Fibroblast of gingiva (primary cell): ENCODE measurements at regions not wholly inside any gene's neighbourhood (a gene's known extent, or its start where the extent isn't known, plus 50 kb on each side); places are given as distances from the start of the nearest gene placed in this dataset.

ENCODE experiments used
- DNase-seq: peaks from one replicate; pipeline ENCODE4 v3.0.0-alpha.2; 2011; ENCODE audit warnings: low read depth

DNA sequence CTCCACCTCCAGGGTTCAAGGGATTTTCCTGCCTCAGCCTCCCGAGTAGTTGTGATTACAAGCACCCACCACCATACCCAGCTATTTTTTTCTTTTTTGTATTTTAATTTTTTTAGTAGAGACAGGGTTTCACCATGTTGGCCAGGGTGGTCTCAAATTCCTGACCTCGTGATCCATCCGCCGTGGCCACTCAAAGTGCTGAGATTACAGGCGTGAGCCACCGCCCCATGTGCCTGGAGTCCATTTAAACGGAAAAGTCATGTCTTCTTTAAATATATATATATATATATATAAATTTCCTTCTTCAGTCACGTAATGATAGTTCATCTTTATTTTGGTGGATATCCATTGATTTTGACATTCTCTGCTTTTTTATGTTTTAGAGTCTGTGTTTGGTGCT is 264.0 kb upstream of the PITX2 start:
- no peak for DNase-seq

DNA sequence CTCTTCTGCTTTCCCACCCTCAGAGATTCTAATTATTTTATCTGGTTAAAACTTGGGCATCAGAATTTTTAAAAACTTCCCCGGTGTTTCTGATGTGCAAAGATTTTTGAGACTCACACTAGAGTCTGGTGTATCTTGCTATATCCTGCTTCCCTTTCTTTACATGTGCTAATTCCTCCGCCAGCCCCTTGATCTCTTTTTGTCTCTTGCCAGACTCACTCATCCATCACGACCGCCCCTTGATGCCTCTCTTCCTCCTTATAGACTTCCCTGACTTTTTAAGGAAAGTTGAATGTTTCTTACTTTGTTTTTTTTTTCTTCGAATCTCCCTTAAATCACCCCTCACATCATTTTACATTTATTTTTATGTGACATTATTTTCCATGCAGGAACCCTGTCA is 274.9 kb upstream of the PITX2 start:
- no peak for DNase-seq

DNA sequence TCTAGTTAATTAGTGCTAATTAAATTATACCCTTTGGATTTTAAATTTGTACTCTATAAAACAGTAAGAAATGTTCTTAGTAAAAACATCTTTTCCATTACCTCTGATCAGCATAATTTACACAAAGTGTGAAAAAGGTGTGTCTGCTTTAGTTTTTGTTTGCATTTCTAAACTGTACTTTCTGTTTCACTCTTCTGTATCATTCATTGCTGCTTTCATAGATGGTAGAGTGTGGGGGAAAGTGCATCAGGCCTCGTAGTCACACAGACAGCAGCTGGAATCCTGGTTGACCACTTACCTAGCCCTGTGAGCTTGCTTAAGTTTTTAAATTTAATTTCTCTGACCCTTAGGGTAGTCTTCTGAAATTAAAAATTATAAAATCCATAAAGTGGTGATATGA is 275.4 kb upstream of the PITX2 start:
- DNase-seq = no peak

DNA sequence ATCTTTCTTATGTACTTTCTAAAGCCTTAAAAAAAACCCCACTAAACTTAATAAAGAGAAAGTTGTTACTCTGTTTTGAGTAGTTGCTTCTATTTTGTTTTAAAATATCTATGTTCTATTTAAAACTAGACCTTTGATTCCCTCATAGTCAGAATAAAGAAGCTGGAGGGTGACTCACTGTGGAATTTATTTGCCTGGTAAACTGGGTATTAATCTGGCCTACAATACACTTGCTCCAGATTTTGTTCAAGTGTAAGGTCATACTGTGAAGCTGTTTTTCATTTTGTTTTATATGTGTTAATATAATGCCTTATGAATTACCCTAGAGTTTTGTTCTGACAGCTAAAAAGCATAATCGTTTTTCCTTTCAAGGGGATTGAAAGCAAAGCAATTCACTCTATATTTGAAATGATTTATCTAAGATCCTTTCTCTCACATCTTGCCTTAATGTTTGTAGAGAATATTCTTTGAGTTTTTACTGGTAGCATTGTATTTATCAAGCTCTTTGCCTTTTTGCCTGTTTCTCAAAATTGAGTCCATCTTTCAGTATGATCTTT is 277.4 kb upstream of the PITX2 start:
- DNase-seq = no peak

DNA sequence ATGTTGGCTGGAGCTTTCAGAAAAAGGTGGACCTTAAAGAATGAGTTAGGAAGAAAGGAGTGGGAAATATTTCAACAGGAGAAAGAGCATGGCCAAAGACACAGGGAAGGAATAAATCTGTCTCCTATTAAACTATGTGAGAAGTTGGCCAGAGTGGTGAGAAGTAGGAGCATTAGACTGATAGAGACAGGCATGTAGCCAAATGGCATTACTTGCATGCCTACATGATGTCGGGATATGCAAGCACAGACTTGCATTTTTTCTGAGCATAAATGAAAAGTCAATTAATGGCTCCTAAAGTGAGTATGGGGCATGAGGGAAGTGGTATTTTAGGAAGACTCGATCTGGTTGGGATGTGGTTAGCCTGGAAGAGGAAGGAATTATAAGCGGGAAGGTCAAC is 279.6 kb upstream of the PITX2 start:
- no peak for DNase-seq

DNA sequence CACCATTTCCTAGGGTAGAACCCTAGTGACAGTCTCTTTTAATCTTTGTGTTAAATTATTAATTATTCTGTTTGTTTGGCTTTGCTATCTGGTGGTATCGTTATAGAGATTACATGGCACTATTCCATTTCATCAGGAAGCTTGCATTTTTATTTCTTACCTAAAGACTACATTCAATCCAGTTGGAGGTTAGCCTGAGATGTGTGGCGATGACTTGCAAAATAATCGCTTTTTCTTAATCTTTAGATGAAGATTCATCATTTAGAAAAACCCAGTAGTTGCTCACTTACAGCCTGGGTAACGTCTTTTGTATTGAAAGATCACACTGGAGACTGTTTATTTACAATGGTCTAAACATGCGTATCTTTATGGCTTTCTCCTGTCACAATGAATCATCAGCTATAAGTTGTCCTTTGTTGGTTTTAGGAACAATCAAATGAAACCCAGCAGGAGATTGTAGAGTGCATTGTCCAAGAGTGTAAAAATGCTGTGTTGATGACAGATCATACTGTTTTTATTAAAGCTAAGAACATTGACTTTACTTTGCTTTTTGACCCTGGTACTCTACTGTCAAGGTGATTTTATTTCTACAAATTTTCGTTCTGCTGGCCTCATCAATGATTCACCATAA is 281.7 kb upstream of the PITX2 start:
- DNase-seq = no peak

DNA sequence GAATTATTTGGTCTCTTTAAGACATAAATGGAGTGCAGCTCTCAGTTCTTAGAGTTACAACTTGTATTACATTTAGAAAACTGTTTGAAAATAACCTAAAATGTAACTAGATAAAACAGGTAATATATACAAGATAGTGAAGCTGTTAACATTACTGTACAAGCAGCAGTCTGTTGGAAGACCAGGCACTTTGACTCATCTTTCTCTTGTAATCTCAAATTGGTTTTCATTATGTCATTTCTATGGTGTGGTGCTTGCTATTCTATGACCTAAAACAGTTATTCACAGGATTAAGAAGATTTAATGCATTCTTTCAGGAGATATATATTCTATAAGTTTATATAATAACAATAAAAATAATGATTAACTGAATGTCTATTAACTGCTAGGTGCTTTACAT is 282.5 kb upstream of the PITX2 start:
- no peak for DNase-seq

DNA sequence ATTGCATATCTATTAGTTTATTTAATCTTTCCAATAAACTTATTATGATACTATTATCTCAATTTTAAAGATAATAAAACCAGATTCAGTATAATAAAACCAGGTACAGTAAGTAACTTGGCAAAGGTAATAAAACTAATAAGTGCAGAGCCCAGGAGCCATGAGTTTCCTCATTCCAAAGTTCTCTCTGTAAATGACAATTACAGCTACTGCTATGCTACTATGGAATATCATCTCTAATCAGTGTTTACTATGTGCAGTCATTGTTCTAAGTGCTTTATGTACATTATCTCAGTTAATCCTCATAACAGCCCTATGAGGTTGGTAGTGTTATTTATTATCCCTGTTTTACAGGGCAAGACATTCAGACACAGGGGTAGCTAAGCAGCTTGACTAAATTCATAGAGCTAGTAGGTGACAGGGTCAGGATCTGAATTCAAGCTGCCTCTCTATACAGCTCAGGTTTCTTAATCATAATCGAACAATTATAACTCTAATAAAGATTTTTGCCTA is 285.0 kb upstream of the PITX2 start:
- DNase-seq = no peak

DNA sequence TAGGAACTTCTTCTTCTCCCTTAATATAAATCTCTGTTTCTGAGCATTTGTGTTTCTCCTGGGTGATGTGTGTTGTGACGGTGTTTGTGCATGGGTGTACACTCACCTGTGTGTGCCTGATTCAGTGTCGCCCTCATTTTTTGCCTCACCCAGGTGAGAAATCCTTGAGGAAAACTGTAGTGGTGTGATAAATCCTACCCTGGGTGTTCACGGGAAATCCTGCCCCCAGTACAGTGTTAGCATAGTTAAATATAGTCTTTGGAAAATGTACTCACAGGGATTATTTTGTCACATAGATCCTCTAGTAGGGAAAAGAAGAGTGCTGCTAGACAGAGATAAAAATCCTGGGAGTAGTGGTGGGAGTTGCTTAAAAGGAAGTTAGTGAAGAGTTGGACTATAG is 291.9 kb upstream of the PITX2 start:
- no peak for DNase-seq

DNA sequence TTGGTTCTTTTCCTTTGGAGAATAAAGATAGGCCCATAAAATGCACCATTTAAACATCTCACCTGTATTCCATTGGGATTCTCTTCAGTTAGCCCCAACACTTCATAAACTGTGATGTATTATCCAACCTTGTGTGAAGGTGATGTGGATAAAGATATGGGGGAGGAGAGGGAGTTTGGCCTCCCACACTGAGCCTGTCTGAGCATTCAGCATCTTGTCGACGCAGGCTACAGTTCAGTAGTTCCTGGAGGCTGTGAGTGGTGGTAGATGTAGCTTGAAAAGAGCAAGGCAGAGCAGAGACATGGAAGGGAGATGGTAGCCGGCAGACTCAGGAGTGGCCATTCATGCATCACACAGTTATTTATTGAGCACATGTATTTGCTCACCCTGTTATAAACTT is 292.4 kb upstream of the PITX2 start:
- no peak for DNase-seq

DNA sequence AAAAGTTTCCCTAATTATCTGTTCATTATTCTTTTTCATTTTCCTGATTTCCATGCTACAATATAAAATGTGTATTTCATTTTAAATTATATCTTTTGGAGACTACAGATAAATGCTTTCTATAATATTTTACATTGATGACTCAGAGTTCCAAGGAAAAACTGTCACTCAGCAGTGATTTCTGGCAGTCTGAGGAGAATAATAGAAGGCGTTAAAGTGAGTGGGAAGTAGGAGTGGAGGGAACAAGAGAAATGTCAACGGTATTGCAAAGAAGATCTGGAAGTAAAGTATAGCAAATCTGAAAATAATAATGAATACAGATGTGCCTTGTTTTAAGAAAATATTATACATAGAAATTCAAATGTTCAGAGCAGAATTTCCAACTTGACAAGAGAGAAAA is 293.6 kb upstream of the PITX2 start:
- DNase-seq = no peak

DNA sequence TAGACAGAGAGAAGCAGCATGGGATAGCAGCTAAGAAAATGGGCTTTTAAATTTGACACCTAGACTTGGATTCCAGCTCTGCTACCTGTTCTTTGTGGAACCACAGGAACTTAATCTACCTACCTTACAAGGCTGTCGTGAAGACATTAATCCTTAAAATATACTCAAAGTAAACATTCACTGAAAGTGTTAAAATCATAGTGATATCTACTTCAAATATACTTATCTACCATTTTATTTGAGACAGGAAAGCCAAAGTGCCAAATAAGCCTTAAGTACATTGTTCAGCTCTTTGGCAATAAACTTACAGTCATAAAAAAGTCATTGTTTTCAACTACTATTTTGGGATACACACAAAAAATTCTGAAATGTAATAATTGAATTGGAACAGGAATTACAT is 295.0 kb upstream of the PITX2 start:
- no peak for DNase-seq

DNA sequence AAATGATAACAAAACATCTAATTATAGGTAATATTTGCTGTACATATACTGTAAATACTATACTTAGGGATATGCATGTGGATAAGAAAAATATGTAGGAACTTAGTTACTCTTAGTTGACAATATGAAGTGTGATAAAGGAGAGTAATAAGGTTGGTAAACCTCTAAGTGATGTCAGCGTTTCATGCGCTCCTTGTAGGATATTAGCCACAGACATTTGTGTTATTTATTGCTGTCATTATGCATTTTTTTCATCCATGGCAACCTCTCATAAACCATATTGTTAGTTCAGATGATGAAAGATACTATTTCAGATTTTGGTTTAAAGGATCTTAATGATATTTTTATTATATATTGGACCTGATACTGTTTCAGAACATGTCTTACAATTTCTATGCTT is 298.1 kb upstream of the PITX2 start:
- DNase-seq = no peak

DNA sequence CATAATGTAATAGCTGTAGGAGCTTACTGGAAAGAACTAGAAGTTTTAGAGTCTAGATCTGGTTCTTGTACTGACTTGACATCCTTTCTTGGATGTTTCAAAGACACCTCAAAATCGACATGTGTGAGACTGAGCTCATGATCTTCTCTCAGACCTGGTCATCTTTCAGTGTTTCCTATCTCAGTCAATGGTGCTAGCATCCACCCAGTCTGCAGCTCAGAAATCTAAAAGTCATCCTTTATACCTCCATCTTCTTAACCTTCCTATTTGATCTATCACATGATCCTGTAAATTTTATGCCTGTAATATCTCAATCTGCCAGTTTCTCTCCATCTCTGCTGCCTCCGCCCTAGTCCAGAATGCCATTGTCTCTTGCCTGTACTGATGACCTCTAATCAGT is 301.9 kb upstream of the PITX2 start:
- DNase-seq = no peak

DNA sequence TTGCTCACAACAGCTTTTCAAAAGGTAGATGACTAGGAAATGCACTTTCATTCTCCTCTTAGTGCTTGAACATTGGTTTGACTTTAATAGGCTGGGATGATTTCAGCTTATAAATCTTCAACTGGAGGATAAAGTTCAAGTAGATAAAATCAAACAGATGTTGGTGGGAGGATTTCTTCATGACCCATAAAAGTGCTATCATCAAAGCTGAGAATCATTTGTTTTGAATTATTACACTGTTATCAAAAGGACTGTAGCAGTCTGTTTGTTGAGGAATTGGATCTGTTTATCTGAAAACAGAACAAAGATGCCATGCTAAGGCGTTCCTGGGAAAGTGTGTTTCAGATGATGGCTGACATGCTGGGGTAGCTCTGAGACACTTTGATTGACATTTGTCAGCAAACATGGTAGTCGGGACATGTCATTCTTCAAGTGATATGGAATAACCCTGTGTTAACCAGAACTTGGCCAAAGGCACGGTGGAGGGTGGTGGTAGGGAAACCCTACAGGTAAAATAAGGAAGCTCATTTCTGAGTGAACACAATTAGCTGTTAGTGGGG is 304.0 kb upstream of the PITX2 start:
- DNase-seq = no peak

DNA sequence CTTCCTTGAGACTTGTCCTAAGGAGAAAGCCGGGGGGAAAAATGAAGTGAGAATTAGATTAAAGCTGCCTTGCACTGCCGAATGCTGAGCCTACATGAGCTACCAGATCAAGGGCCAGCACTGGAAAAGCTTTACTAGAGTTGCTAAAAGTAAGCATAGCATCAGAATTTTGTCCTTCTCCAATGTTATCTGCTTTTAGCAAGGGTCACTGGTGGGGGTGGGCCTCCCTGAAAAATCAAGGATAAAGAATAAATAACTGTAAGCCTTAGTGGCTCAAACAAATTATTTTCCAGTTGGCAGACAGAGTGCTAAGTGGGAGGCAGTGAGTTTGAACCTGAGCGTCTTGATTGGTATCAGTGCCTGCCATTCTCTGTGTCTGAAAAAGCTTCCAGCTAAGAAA is 310.5 kb upstream of the PITX2 start:
- DNase-seq = no peak

DNA sequence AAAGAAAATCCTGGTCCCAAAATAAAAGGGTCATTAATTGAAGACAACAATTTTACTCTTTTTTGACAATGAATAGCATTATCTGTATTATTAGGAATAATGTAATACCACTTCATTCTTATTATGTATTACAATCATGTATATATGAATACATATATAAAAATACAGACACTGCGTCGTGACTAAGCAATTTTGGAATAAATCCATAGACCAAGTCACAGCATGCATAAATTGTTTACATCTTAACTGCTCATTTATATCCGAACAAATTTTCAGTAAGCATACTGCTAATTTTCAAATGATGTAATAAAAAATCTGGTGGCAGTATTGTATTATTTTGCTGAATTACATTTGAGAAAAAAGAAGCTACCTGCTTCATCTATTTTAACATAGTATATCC is 321.6 kb upstream of the PITX2 start:
- no peak for DNase-seq

DNA sequence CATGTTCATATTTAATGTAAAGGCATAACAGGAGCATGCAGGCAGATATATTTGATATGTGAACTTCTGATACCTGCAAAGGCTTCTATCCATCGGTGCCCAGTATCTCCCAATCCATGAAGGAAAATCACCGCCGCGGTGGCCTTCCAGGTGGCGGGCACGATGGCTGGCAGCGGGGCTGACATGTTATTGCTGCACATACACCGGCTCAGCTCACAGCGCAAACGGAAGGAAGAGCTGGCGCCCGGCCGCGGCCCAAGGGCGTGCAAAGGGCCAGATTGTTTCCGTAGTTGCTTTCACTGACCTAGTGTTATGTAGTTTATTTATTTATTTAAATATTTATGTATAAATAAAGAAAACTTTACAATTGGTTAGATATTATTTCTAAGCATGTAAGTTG is 322.7 kb upstream of the PITX2 start:
- DNase-seq = no peak

DNA sequence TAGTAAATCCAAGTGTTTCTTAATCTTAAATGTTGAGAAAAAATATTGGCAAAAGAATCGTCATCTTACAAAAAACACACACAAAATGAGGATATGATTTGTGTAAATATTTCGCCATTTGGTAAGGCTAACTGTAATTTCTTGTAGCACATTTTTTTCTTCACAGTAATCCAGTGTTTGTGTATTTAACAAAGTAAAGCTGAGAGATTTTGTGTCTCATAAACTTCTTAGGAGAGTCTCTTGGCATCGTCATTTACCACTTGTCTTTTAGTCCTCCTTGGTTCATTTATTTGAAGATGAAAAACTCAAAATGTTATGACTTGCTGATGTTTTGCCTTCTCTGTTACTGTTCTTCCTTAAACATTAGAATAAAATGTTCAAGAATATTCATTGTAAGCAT is 326.7 kb upstream of the PITX2 start:
- no peak for DNase-seq

DNA sequence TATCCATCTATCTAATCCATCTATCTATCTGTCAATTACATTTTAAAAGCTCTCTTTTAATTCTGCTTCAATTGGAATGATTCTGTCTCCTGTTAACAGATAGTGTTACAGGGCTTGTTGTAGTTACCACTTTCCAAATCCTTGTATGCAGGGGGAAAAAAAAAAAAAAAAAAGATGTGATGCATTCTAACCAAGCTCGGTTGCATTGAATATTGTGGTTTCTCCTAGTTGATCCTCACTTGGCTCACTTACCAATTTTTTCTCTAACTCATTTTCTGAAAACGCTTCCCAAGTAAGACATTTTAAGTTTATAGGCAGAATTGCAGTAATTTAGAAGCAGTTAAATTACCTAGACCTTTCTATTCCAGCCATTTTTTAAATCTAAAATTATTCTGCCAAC is 327.9 kb upstream of the PITX2 start:
- no peak for DNase-seq

DNA sequence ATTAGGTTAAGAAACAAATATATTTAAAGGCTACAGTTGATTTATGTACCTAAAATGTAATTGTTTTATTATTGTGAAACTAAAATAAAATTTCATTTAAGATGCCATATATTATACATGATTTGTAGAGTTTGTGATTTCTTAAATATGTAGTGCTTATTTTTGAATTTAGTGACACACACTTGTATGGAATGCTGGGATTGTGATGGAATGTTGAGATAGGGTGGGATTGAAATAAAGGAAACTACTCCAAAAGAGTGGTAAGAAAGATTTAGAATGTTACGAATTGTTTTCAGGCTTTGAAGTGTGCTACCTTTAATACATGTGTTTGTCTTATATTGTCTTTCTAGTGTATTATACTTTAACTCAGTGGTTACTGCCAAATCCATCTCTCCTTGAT is 330.3 kb upstream of the PITX2 start:
- DNase-seq = no peak

DNA sequence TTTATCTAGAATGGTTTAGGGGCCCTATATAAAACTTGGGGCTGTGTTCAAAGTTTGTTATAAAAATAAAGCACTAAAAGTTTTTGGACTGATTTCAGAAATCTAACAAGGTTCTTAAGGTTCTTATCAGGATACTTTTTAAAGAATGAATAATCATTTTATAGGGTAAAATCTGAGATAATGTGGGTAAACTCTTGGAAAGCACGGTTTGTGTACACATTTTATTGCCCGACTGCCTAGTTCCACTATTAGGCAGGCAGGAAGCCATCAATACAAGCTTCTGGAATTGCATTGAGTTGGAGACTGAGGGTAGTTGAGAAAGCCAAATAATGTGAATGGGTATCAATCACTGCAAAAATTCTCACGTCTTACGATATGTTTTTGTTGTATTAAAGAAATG is 331.0 kb upstream of the PITX2 start:
- DNase-seq = no peak

DNA sequence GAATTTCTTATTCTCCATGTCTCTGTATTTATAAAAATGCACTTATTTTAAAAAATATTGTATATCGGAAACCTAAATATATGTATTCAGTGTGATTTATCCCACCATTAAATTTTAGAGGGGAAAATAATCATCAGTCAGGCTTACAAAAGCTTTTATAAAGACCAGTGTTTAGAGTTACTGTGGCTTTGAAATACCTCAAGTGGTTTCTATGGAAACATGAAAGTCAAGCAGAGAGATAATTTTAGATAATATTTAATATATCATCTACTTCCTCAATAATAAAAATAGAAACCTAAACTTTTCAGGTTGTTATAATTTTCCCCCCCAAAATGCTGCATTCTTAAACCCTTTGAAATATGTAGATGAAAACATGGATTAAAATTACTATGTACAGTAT is 332.9 kb upstream of the PITX2 start:
- no peak for DNase-seq

DNA sequence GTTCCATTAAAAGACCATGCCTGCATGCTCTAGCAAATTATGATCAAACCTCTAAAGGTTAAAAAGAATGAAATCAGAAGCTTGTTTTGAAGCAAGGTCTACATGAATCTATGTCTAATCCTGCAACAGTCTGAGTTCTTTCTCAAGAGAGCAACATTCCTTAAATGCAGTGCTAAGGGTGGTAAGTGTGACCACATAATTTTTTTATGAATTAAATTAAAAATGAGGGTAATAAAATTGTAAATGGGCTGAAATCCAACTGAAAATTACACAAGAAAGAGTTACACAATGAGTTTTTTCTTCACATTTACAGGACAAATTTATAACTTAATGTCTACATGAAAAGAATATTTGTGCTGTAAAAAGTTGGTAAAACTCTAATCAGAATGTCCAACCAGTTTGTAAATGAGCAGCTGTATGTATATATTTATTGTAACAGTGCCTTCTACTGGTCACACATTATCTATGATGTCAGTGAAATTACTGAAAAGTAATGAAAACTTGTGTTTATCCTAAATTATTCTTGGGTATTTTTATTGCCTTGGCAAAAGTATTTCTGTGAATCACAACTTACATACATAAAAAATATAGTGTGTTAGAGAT is 336.3 kb upstream of the PITX2 start:
- no peak for DNase-seq
